GM23248 (cell line): ENCODE measurements at regions not wholly inside any gene's neighbourhood (a gene's known extent, or its start where the extent isn't known, plus 50 kb on each side); places are given as distances from the start of the nearest gene placed in this dataset.

ENCODE experiments used
- EZH2 ChIP-seq: fragments of 200-600 bp; sonication (generic); IDR thresholded peaks from 2 replicates; pipeline ENCODE4 v1.6.1; 2018; ENCODE audit warnings: antibody characterized with exemption, mild to moderate bottlenecking; ENCODE audit not compliant: insufficient read depth, poor library complexity, severe bottlenecking
- EZH2phosphoT487 ChIP-seq: fragments of 200-600 bp; sonication (generic); IDR thresholded peaks from 2 replicates; pipeline ENCODE4 v1.6.1; 2018; ENCODE audit warnings: antibody characterized with exemption, moderate library complexity, mild to moderate bottlenecking, low read depth; ENCODE audit not compliant: insufficient read depth

GRCh38 chr9:109609060-109609459 lies 111.0 kb upstream of the PTPN3 start:
- TF ChIP-seq EZH2 = no peak
- no peak for TF ChIP-seq EZH2phosphoT487
